GM21390 (cell line): ENCODE measurements at regions not wholly inside any gene's neighbourhood (a gene's known extent, or its start where the extent isn't known, plus 50 kb on each side); places are given as distances from the start of the nearest gene placed in this dataset.
A peak's percentile ranks its signal among the peaks of the same experiment; 100 is the strongest.
"Not testable (repeated sequence)": the region's sequence is repeated elsewhere in the genome, so short reads cannot be mapped to it uniquely, and the experiment has no call there.

Experiments used
- ATAC-seq: cut with Tn5 transposase; IDR thresholded peaks from one replicate; pipeline ENCODE4 v1.9.1; 2021; ENCODE audit not compliant: unreplicated experiment

DNA sequence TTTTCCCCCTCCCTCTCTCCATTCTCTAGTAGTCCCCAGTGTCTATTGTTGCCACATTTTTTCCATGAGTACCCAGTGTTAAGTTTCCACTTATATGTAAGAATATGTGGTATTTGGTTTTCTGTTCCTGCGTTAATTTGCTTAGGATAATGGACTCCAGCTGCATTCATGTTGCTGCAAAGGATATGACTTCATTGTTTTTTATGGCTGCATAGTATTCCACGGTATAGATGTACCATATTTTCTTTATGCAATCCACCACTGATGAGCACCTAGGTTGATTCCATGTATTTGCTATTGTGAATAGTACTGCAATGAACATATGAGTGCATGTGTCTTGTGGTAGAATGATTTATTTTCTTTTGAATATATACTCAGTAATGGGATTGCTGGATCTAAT, 77.4 kb upstream of the MEGF10 start:
- ATAC-seq, result no peak

DNA sequence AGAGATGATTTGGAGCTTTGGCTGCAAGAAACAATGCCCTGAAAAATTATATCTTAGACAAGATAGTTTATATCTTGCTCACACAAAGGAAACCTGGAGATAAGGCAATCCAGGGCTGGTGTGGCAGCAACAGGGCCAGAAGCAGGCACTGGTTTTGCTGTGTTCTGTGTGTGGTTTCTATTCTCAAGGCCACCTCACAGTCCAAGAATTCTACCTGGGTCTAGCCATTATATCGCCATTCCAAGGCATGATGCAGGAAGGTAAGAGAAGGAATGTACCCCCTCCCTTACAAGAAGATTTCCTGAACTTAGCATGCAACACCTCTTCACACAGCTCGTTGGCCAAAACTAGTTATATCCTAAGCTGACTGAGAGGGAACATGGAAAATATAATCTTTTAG, 74.5 kb upstream of the MEGF10 start:
- ATAC-seq, result no peak

DNA sequence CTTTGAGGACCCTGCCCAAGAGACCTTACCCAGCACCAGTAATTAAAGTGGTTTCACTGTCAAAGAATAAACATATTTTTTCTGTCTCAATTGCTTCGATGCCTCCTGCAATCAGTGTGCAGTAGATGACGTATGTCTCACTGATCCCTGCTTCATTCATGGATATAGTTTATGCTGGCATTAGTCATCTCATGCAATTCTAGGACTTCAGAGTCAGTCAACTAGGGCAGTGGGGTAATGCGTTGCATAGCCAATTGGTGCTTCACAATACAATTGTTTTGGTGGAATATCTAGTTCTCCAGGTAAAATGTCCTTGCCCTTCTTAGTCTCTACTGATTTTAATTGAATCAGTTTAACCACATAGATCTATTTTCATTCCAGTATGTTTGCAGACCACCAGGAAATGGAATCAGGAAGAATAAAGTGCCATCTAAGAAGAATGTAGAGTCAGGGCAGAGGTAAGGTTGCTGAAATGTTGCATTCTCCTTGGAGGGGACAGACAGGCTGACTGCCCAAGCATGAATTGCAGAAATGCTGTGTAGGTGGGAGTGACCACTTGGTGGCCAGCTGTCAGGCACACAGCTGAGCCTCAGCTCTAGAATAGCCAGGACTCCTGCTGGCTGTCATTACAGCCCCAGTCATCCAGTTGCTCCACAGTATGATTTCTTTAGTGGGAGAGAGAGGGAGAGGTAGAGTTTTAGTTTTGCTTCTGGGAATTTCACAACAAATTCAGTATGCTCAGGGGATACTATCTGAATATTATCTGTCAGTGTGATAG, 73.5 kb upstream of the MEGF10 start:
- no peak for ATAC-seq

DNA sequence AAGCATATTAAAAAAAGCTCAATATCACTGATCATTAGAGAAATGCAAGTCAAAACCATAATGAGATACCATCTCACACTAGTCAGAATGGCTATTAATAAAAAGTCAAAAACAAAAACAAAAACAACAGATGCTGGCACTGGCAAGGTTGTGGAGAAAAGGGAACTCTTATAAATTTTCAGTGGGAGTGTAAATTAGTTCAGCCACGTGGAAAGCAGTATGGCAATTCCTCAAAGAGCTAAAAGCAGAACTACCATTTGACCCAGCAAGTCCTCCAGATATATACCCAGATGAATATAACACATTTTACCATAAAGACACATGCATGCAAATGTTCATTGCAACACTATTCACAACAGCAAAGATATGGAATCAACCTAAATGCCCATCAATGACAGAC, 68.7 kb upstream of the MEGF10 start:
- not testable (repeated sequence) for ATAC-seq

DNA sequence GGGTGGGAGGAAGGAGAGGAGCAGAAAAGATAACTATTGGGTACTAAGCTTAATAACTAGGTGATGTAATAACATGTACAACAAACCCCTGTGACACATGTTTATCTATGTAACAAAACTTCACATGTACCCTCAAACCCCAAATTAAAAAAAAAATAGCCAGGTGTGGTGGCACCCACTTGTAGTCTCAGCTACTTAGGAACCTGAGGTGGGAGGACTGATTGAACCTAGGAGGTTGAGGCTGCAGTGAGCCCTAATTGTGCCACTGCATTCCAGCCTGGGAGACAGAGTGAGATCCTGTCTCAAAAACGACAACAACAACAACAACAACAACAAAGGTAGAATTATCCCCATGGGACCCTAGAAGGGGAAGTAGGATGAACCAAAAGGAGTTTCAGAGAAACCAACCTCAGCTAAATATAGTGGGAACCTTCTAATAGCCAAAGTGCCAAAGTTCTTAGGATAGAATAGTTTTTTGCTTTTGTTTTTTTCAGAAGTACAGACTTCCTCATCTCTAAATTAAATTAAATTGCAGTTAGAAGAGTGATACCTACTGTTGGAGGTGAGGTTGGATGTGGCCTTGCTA, 67.9 kb upstream of the MEGF10 start:
- peak; percentile 81 for ATAC-seq

DNA sequence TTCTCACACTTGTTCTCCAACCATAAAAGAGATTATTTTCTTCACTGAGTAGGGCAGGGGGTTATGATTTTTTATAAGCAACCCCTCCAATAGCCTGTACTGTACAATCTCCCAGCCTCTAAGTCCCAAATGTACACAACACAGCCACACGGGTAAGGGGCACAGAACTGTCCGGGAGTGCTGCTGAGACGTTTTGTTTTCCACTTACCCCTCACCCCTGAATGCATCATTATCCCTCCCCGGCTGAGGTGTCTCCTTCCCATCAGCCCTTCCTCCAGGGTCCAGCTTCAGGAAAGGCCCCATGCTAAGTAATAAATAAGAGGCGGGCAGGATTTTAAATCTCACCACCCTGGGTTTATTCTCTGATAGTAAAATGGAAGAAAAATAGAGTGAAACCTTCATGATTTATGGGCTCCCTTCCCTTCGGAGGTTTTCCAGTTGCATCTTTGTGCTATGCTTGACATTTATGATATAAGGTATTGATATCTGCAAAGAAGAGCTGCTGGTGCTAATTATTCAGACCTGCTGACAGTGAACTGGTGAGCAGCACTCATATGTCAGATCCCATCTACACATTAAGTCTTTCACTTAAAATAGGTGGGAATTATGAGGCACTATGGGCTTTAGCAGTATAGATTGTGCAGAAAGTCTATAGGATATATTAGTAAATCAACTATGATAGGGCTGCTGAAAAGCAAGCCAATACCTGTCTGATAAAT, 67.2 kb upstream of the MEGF10 start:
- no peak for ATAC-seq

DNA sequence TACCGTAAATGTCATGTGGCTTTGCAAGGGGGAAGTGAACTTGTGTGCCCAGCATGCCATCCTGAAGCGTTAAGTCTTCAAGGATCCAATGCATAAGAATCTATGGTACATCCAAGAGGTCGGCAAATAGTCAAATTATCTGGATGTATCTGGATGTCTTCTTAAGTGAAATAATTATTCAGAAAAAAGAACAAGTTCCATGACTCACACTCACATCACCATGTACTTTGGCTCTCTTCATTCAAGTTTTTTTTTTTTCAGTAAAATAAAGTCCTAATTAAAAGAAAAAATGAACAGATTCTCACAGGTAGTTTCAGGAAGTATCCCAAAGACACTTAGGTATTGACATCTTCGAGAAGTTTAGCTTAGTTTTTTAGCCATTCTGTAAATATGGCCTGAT, 62.7 kb upstream of the MEGF10 start:
- no peak for ATAC-seq

DNA sequence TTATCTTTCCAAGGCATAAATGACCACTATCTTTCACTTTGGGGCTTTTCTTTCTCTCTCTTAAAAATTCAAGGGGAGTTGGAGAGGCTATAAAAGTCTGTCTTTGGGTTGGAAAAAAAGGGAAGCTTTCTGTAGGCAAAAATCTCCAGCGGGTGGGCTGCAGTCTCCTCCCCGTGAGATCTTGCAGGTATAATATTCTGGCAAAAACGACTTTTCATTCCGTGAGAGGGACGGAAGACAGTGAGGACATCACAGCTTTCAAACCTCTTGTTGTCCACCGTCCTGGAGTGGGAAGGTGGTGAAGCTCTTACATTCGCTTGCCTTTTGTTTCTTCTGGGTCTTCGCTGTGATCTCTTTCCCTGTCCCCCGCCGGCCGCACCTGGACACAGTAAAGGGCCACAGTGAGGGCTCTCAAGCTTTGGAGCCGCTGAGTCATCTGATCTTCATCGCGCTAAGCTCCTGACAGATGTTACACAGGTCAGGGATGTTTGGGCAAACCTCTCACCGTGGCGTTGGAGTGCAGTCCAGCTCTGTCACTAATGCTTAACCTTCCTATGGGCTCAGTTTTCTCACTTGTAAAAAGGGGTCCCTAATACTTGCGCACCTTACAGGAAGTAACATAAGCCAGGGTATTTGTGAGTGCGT, 61.9 kb upstream of the MEGF10 start:
- ATAC-seq, result no peak

DNA sequence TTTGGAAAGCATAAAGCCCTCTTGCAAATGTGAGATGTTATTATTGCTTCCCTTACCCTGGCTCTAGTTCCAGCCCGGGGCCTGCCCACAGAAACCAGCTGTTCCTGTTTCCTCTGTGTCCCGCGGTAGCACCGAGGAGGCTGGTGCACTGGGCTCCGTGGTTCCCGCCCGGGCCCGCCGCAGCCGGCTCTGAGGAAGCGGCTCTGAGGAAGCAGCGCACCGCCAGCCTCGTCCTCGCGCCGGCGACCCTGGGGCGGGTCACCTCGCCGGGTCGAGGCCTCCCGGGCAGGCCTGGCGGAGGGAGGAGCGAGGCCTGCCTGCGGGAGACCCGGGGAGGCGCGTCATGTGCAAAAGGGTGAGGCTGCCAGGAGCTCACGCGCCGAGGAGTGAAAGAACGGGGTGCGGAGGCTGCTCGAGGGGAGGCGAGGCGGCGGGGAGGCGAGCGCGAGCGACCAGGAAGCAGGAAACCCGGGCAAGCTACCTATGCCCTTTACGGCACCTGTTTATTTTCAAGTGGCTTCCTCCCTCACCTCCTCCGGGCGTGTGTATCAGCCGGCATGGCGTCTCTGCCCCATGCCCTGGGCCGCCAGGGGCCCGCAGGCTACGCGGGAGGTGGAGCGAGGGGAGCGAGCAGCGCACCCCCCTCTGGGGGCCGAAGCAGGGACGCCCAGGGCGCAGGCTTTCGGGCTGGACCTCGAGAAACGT, 61.3 kb upstream of the MEGF10 start:
- ATAC-seq, result peak; percentile 84

DNA sequence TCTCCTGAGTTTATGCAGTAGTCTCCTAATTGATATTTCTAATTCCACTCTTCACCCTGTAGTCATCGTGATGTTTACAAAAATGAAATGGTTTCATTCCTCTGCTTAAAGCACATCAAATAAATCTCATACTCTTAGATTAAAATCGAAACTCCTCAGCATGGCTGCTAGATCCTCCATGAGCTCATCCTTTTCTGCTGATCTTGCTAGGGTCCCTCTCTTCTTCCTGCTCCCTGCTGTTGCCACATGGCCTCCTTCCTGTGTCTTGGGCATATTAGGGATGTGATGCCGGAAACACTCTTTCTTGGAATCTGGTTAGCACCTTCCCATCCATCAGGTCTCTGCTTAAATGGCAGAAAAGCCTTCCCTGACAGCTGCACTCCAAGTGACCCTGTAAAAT, 59.5 kb upstream of the MEGF10 start:
- no peak for ATAC-seq

DNA sequence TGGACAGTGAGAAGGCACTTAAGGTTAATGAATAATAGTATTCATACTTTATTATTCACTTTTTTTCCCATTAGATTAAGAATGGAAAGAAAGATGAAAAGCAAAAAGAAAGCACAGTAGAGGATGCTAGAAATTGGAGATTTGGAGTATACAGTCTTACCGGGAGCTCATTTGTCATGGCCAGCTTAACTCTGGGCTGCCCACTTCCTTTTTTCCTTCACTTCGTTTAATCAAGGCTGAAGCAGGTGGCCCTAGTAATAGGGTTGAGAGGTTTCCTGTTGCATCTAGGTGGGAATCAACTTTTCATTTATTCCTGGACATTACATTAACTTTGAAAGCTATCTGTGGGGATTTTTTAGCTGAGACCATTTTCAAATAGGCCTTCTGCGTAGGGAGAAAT, 57.0 kb upstream of the MEGF10 start:
- no peak for ATAC-seq

DNA sequence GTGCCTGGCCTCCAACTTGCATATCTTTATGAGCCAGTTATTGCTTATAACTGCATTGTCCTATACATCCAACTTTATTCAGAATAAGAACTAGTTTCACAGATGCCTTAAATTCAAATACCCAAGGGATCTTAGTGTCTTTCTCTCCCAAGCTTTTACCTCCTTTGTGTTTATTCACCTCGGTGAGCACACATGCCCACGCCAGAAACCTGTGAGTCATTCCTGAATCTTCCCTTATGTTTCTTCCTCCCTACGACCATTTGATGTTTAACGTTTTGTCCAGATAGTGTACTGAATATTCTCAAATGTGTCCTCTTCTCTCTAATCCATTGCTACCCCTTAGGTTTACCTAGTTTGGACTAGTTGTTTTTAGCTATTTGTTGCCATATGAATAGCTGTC, 55.5 kb upstream of the MEGF10 start:
- no peak for ATAC-seq

DNA sequence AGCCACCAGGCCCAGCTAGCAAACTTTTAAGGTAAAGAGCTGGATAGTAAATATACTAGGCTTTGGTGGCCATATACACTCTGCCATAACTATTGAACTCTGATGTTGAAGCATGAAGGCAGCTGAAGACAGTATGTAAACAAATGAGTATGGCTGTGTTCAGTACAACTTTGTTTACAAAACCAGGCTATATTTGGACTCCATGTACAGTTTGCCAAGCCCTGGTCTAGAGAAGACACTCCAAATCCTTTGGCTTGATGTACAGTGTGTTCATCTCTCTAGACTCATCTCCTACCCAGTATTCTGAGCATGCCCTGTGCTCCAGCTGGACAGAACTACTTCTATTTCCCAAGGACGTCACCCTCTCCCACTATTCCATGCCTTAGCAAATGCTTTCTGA, 54.3 kb upstream of the MEGF10 start:
- ATAC-seq, result no peak
